ENCODE measurements at regions not wholly inside any gene's neighbourhood (a gene's known extent, or its start where the extent isn't known, plus 50 kb on each side); places are given as distances from the start of the nearest gene placed in this dataset.

DNA sequence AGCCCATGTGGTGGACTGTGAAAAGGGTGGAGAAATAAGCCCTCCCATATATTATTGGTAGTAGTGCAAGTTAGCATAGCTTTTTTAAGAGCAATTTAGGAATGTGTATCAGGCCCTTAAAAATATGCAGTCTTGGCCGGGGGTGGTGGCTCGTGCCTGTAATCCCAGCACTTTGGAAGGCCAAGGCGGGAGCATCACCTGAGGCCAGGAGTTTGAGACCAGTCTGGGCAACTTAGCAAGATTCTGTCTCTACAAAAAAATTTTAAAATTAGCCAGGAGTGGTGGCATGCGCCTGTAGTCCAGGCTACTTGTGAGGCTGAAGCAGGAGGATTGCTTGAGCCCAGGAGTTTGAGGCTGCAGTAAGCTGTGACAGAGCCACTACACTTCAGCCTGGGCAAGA is 64.2 kb upstream of the BCAT1 start:
- no peaks in the 10 kb centered on the region for H3K4me1 ChIP-seq
- H2AFZ ChIP-seq = no peak overlapping the region
- H3K9ac ChIP-seq = no peak overlapping the region
- H3K4me2 ChIP-seq (ENCODE audit: low read length) = no peak overlapping the region
- no peaks in the 10 kb centered on the region for H3K36me3 ChIP-seq (ENCODE audit: control insufficient read depth, insufficient read depth, low read length)
- H3K79me2 ChIP-seq = no peaks in the 10 kb centered on the region
- TF ChIP-seq, protein P1, sequence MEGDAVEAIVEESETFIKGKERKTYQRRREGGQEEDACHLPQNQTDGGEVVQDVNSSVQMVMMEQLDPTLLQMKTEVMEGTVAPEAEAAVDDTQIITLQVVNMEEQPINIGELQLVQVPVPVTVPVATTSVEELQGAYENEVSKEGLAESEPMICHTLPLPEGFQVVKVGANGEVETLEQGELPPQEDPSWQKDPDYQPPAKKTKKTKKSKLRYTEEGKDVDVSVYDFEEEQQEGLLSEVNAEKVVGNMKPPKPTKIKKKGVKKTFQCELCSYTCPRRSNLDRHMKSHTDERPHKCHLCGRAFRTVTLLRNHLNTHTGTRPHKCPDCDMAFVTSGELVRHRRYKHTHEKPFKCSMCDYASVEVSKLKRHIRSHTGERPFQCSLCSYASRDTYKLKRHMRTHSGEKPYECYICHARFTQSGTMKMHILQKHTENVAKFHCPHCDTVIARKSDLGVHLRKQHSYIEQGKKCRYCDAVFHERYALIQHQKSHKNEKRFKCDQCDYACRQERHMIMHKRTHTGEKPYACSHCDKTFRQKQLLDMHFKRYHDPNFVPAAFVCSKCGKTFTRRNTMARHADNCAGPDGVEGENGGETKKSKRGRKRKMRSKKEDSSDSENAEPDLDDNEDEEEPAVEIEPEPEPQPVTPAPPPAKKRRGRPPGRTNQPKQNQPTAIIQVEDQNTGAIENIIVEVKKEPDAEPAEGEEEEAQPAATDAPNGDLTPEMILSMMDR (IDR thresholded peaks at IDR 0.05) = no peak
- H3K27me3 ChIP-seq (ENCODE audit: control insufficient read depth, insufficient read depth, low read length) = no peaks in the 10 kb centered on the region
- no peaks in the 10 kb centered on the region for H3K9me3 ChIP-seq (ENCODE audit: control insufficient read depth, low read length)
- no peak overlapping the region for H3K27ac ChIP-seq
- H3K4me3 ChIP-seq (ENCODE audit: low read depth, low read length) = no peak overlapping the region

DNA sequence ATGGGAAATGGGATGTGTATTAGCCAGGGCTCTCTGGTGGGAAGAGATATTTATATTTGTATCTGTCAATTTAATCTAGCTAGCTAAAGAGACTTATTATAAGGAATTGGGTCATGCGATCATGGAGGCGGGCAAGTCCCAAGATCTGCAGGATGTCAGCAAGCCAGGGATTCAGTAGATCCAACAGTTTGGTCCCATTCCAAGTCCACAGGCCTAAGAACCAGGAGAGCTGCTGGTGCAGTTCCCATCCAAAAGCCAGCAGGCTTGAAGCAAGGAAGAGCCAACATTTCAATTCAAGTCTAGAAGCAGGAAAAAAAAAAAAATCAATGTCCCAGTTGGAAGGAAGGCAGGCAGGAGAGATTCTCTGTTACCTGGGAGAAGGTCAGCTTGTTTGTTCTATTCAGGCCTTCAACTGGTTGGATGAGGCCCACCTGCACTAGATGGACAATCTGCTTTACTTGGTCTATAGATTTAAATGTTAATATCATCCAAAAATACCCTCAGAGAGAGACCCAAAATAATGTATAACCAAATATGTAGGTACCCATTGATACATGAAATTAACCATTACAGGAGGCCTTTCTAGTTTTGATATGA is 60.7 kb upstream of the BCAT1 start:
- no peak overlapping the region for H3K4me2 ChIP-seq (ENCODE audit: low read length)
- H3K79me2 ChIP-seq = no peaks in the 10 kb centered on the region
- H3K9ac ChIP-seq = no peak overlapping the region
- H3K36me3 ChIP-seq (ENCODE audit: control insufficient read depth, insufficient read depth, low read length) = no peaks in the 10 kb centered on the region
- no peak overlapping the region for H3K27ac ChIP-seq
- TF ChIP-seq, protein P1 (IDR thresholded peaks at IDR 0.05) = no peak
- H3K4me1 ChIP-seq = no peaks in the 10 kb centered on the region
- H3K9me3 ChIP-seq (ENCODE audit: control insufficient read depth, low read length) = no peaks in the 10 kb centered on the region
- H3K4me3 ChIP-seq (ENCODE audit: low read depth, low read length) = no peak overlapping the region
- no peak overlapping the region for H2AFZ ChIP-seq
- H3K27me3 ChIP-seq (ENCODE audit: control insufficient read depth, insufficient read depth, low read length) = no peaks in the 10 kb centered on the region

DNA sequence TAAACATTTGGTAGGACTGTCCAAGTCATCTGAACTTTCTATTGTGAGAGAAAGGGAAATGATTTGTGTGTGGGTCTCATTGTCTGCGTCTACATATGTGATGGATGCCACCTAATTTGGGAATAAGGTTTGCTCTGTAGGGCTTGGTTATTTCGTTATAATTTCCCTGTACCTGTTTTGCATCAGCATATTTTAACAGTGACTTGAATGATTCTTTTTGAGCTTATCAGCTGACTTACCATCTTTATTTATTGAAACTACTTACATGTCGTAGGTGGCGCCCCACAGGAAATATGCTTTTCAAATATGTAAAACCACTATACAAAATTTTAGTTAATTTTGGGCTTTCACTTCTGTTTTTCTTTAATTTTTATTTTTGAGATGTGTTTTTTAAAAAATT is 56.5 kb upstream of the BCAT1 start:
- Histone ChIP-seq H3K27ac (no peak overlapping the region), H3K4me3 (ENCODE audit: low read depth, low read length) (no peak overlapping the region), H3K36me3 (ENCODE audit: control insufficient read depth, insufficient read depth, low read length) (no peaks in the 10 kb centered on the region), H3K79me2 (no peaks in the 10 kb centered on the region), H3K4me2 (ENCODE audit: low read length) (no peak overlapping the region), H3K9me3 (ENCODE audit: control insufficient read depth, low read length) (no peaks in the 10 kb centered on the region), H2AFZ (no peak overlapping the region), H3K27me3 (ENCODE audit: control insufficient read depth, insufficient read depth, low read length) (no peaks in the 10 kb centered on the region), H3K9ac (no peak overlapping the region), H3K4me1 (no peaks in the 10 kb centered on the region)
- TF ChIP-seq, protein P1 (IDR thresholded peaks at IDR 0.05) = no peak

DNA sequence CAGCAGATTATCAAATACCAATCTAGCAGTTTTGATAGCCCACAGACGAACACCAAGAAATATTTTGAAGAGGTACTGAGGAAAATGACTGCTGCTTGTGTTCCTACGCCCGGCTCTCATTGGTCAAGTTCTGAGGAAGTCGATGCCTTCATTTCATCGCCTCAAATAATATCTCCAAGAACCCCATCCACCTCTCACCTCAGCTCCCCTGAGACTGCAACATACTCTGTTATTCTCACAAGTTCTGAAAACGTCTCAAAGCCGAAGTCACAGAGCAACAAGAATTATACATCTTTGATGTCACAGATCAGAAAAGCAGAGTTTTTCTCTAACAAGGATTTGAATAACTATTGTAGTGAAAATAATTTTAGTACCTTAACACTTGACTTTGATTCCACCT is 55.5 kb upstream of the BCAT1 start:
- H3K27me3 ChIP-seq (ENCODE audit: control insufficient read depth, insufficient read depth, low read length) = no peaks in the 10 kb centered on the region
- H3K79me2 ChIP-seq = no peaks in the 10 kb centered on the region
- no peak overlapping the region for H3K4me2 ChIP-seq (ENCODE audit: low read length)
- no peak overlapping the region for H3K9ac ChIP-seq
- H3K27ac ChIP-seq = no peak overlapping the region
- H3K36me3 ChIP-seq (ENCODE audit: control insufficient read depth, insufficient read depth, low read length) = no peaks in the 10 kb centered on the region
- H3K4me1 ChIP-seq = no peaks in the 10 kb centered on the region
- no peaks in the 10 kb centered on the region for H3K9me3 ChIP-seq (ENCODE audit: control insufficient read depth, low read length)
- H3K4me3 ChIP-seq (ENCODE audit: low read depth, low read length) = no peak overlapping the region
- TF ChIP-seq, protein P1 (IDR thresholded peaks at IDR 0.05) = no peak
- no peak overlapping the region for H2AFZ ChIP-seq

DNA sequence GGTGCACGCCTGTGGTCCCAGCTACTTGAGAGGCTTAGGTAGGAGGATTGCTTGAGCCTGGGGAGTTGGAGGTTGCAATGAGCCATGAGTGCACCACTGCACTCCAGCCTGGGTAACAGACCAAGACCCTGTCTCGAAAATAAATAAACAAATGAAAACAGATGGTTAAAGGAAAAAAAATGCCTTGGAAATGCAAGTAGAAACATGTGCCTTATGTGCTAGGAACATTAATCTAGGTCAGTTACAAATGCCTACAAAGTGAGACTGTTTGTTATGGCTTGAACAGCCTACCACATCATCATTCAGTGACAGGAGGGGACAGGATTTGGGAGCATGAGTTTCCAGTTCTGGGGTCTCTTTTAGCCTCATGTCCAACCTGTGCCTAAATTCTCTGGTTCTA is 52.4 kb upstream of the BCAT1 start:
- H3K27ac ChIP-seq = no peak overlapping the region
- no peaks in the 10 kb centered on the region for H3K9me3 ChIP-seq (ENCODE audit: control insufficient read depth, low read length)
- no peaks in the 10 kb centered on the region for H3K4me1 ChIP-seq
- H3K79me2 ChIP-seq = no peaks in the 10 kb centered on the region
- no peaks in the 10 kb centered on the region for H3K36me3 ChIP-seq (ENCODE audit: control insufficient read depth, insufficient read depth, low read length)
- H3K27me3 ChIP-seq (ENCODE audit: control insufficient read depth, insufficient read depth, low read length) = no peaks in the 10 kb centered on the region
- TF ChIP-seq, protein P1 (IDR thresholded peaks at IDR 0.05) = no peak
- H3K9ac ChIP-seq = no peak overlapping the region
- H3K4me2 ChIP-seq (ENCODE audit: low read length) = no peak overlapping the region
- no peak overlapping the region for H3K4me3 ChIP-seq (ENCODE audit: low read depth, low read length)
- no peak overlapping the region for H2AFZ ChIP-seq

Data from parathyroid adenoma (tissue), 2 donors.